Fibroblast of peridontal ligament (primary cell): ENCODE measurements at regions not wholly inside any gene's neighbourhood (a gene's known extent, or its start where the extent isn't known, plus 50 kb on each side); places are given as distances from the start of the nearest gene placed in this dataset.

Experiments
- DNase-seq: peaks from one replicate; pipeline ENCODE4 v3.0.0-alpha.2; 2010; ENCODE audit errors: extremely low read depth

- DNase-seq, result no peak
These were observed 1896.0 kb upstream of the PIK3C3 start for GRCh38 chr18:40058811-40059570.

- DNase-seq, result no peak
These were observed 1898.8 kb upstream of the PIK3C3 start for GRCh38 chr18:40056079-40056692.

- DNase-seq, result no peak
These were observed 1899.8 kb upstream of the PIK3C3 start for GRCh38 chr18:40055262-40055661.

- DNase-seq, result no peak
These were observed 1905.3 kb upstream of the PIK3C3 start for GRCh38 chr18:40049716-40050115.

- no peak for DNase-seq
These were observed 1906.0 kb upstream of the PIK3C3 start for GRCh38 chr18:40048886-40049650.

GRCh38 chr18:40048253-40048652 lies 1906.8 kb upstream of the PIK3C3 start:
- no peak for DNase-seq

- no peak for DNase-seq
These were observed 1908.4 kb upstream of the PIK3C3 start for GRCh38 chr18:40046596-40046995.

GRCh38 chr18:40041951-40042350 lies 1913.1 kb upstream of the PIK3C3 start:
- DNase-seq, result no peak

- no peak for DNase-seq
These were observed 1914.5 kb upstream of the PIK3C3 start for GRCh38 chr18:40040574-40040973.

GRCh38 chr18:40037356-40037755 lies 1917.7 kb upstream of the PIK3C3 start:
- DNase-seq, result no peak

GRCh38 chr18:40036861-40037260 lies 1918.2 kb upstream of the PIK3C3 start:
- DNase-seq, result no peak

- DNase-seq, result no peak
These were observed 1919.1 kb upstream of the PIK3C3 start for GRCh38 chr18:40035966-40036365.

- no peak for DNase-seq
These were observed 1923.0 kb upstream of the PIK3C3 start for GRCh38 chr18:40032076-40032475.

- no peak for DNase-seq
These were observed 1923.6 kb upstream of the PIK3C3 start for GRCh38 chr18:40031435-40031834.

- DNase-seq, result no peak
These were observed 1935.1 kb upstream of the PIK3C3 start for GRCh38 chr18:40019797-40020392.

- no peak for DNase-seq
These were observed 1936.8 kb upstream of the PIK3C3 start for GRCh38 chr18:40018266-40018665.

- DNase-seq, result no peak
These were observed 1938.0 kb upstream of the PIK3C3 start for GRCh38 chr18:40017021-40017420.

GRCh38 chr18:40016405-40016804 lies 1938.6 kb upstream of the PIK3C3 start:
- no peak for DNase-seq

- no peak for DNase-seq
These were observed 1941.9 kb upstream of the PIK3C3 start for GRCh38 chr18:40013001-40013609.

- DNase-seq, result no peak
These were observed 1943.8 kb upstream of the PIK3C3 start for GRCh38 chr18:40011201-40011600.

GRCh38 chr18:40006634-40007033 lies 1948.4 kb upstream of the PIK3C3 start:
- DNase-seq, result no peak

GRCh38 chr18:40004246-40004645 lies 1950.8 kb upstream of the PIK3C3 start:
- DNase-seq, result no peak
